Erythroblast (primary cell): ENCODE measurements at regions not wholly inside any gene's neighbourhood (a gene's known extent, or its start where the extent isn't known, plus 50 kb on each side); places are given as distances from the start of the nearest gene placed in this dataset.

Experiments
- GATA1 ChIP-seq: IDR thresholded peaks from 2 replicates; pipeline ENCODE4 v1.6.1; 2011; ENCODE audit warnings: low read depth, mild to moderate bottlenecking, control low read depth, low read length, moderate library complexity
- POLR2A ChIP-seq: IDR thresholded peaks from 2 replicates; pipeline ENCODE4 v1.6.1; 2011; ENCODE audit warnings: mild to moderate bottlenecking, low read length

DNA sequence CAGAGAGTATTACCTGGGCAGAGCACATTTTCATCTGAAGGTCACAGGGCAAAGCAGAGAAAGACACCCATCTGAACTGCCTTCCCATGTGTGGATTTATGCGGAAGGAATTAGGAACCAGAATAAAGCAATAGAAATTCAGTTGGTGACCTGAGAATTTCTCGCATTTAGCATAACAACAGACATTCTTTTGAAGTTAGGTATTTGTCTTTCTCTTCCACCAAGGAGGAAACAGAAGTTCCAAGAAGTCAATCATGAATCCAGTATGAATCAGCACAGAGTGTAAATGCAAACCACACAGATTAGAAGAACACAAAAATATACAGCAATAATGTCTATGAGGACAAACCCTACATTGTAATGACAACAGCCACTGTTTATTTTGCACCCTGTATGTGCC lies 515.2 kb upstream of the BRINP1 start:
- no peak for TF ChIP-seq POLR2A
- no peak for TF ChIP-seq GATA1
